Peyer's patch (tissue), 4 donors: ENCODE measurements at regions not wholly inside any gene's neighbourhood (a gene's known extent, or its start where the extent isn't known, plus 50 kb on each side); places are given as distances from the start of the nearest gene placed in this dataset.

Experiments
- POLR2A ChIP-seq, 2 donors: fragments of 450-650 bp; IDR thresholded peaks; one replicate each; pipeline ENCODE4 v1.5.1; 2017; ENCODE audit warnings: antibody characterized with exemption in 2 of 2, mild to moderate bottlenecking in 2 of 2, moderate library complexity in 2 of 2
- TF ChIP-seq, protein P1 (sequence below), 6 experiments: fragments of 450-650 bp in 4 of 6; fragments of 200-600 bp in 2 of 6; sonication (generic) in 1 of 6; IDR thresholded peaks; one replicate each; pipeline ENCODE4 v1.5.1; 2017 to 2019; ENCODE audit warnings: antibody characterized with exemption in 6 of 6, mild to moderate bottlenecking in 3 of 6, moderate library complexity in 1 of 6

DNA sequence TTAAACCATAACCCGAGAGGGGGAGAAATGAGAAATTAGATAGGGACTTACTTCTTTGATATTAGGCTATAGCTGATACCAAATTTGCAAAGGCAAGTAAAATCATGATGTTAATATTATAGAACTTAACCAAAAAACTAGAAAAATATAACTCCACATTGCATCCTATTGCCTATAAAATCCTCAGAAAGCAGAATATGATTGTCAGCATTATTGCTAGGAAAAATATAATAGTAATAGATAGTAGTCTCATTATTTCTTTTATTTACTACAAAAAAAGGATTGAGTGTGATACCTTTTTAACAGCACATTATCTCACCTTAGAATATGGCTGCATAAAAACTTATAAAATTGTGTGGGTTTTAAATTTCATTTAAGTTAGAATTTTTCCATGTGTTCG is 206.5 kb upstream of the CDIN1 start:
- TF ChIP-seq, protein P1, sequence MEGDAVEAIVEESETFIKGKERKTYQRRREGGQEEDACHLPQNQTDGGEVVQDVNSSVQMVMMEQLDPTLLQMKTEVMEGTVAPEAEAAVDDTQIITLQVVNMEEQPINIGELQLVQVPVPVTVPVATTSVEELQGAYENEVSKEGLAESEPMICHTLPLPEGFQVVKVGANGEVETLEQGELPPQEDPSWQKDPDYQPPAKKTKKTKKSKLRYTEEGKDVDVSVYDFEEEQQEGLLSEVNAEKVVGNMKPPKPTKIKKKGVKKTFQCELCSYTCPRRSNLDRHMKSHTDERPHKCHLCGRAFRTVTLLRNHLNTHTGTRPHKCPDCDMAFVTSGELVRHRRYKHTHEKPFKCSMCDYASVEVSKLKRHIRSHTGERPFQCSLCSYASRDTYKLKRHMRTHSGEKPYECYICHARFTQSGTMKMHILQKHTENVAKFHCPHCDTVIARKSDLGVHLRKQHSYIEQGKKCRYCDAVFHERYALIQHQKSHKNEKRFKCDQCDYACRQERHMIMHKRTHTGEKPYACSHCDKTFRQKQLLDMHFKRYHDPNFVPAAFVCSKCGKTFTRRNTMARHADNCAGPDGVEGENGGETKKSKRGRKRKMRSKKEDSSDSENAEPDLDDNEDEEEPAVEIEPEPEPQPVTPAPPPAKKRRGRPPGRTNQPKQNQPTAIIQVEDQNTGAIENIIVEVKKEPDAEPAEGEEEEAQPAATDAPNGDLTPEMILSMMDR (IDR thresholded peaks at IDR 0.05), result no peak
- no peak for TF ChIP-seq POLR2A (IDR thresholded peaks at IDR 0.05)
